NCI-H146 treated with DMSO at 0.1 percent for 48 hours (cell line): ENCODE measurements at regions not wholly inside any gene's neighbourhood (a gene's known extent, or its start where the extent isn't known, plus 50 kb on each side); places are given as distances from the start of the nearest gene placed in this dataset.

Experiments used
- DNase-seq: peaks from one replicate; lab custom pipeline; 2025; ENCODE audit not compliant: unreplicated experiment; lab: John Stamatoyannopoulos, UW

DNA sequence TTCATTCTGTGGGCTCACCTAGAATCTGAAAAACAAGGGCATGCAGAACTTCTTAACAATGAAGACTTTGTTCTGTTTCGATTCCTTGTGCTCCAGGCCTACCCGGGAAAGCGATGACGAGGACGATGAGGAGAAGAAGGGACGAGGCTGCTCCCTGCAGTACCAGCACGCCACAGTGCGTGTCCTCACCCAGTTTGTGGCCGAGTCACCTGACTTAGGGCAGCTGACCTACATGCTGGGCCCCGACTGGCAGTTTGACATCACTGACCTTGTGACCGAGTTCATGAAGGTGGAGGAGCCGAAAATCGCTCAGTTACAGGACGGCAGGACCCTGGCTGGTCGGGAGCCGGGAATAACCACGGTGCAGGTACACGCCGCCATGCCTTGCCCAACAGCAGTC lies 585.4 kb downstream of the AACS start:
- DNase-seq: no peak

DNA sequence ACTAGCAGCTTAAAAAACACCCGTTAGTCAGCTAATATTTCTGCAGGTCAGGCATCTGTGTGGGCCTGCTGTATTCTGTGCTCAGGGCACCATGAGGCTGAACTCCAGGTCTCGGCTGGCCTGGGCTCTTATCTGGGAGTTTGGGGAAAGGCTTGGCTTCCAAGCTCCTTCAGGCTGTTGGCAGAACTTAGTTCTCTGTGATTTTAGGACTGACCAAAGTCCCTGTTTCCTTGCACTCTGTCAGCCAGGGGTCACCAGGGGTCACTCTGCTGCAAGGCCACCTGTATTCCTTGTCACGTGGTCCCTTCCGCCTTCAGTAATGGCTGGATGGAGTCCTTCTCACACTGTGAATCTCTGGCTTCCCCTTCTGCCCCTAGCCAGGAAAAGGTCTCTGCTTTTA lies 586.4 kb downstream of the AACS start:
- no peak for DNase-seq

DNA sequence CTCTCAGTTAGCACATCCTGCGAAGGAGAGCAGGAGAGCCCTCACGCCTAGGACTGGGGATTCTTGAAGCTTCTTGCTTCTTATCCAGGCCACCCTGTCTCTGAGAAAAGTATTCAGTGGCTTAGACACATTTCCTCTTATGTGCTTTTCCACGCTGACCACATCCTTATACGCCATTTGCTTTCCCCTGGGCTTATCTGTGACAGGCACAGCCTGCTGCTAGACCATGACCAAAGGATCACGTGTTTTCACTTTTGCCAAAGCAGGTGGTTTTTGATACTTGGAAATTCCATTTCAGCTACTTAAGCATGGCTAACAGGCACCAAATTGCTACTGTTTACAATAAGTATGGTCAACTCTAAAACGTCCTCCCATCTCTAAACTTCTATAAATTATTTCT lies 587.4 kb downstream of the AACS start:
- DNase-seq: no peak

DNA sequence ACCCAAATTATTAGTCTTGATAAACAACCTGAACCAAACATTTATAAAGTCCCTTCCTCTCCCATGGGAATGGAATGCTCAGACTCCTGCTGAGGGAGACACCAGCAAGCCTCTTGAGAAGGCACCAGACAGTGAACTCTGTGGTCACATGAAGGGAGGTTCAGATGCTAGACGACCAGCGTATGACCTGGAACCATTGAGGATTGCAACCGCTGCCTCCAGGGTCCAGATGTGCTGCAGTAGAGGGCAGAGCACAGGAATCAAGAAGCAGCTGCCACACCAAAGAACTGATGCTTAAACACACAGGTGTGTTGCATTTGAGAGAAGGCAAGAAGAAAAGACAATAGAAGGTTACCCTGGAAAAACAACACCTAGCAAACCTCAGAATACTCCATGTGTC lies 592.4 kb downstream of the AACS start:
- no peak for DNase-seq

DNA sequence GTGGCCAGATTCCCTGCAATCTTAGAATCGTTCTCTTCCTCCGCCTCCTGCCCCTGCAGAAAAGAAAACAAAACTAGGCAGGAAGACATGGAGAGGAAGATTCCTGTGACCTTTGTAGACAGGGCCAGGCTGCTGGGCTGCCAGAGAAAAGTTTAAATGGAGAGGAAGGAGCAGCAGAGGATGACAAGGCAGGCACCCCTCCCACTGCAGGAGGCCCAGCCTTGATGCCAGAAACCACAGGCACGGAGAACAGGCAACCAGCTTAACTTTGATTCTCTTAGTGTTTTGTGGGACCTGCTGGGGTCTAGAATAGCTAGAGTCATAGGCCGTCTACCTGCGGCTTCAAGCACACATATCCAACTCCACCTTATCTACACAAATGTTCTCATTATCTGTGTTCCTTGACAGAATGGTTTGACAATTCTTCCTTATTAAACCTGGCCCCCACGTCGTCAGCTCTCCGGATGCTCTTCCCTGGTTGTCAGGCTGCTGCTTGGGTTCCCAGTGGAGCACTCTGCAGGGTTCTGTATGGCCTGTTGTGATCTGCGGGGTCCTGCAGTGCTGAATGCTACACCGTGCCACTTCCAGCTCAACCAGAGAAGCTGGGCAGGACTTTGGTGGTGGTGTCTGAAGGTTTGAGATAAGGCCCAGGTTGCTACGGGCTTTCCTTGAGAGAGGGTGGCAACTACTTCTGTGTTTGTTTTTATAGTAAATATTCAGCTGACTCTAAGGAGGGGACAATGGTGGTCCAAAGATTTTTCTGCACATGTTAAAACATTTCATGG lies 609.5 kb downstream of the AACS start:
- DNase-seq: no peak

DNA sequence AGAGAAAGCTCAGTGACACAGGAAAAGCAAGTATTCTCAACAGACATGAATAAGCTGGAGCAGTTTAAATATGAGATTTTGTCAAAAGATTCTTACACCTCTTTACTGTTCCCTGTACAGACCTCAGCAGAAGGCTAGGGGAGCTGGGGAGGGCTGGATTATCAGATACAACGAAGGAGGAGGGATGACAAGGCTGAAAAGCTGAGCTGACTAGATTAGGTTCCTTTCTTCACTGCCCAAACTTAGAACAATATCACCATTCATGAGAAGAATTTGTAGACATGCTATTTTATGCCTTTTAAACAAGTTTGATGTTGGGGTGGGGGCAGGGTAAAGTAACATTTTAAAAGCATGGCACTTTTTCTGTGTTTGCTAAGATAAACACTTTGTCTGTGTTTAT lies 611.1 kb downstream of the AACS start:
- no peak for DNase-seq

DNA sequence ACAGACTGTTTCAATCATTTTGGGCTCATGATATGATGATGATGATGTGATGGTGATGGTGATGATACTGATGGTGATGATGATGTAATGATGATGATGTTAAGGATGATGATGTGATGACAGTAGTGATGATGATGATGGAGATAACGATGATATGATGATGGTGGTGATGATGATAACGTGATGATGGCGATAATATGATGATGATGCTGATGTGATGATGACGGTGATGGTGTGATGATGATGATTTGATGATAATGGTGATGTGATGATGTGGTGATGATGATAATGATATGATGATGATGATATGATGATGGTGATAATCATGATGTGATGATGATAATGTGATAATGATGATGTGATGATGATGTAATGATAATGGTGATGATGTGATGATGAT lies 612.6 kb downstream of the AACS start:
- no peak for DNase-seq

DNA sequence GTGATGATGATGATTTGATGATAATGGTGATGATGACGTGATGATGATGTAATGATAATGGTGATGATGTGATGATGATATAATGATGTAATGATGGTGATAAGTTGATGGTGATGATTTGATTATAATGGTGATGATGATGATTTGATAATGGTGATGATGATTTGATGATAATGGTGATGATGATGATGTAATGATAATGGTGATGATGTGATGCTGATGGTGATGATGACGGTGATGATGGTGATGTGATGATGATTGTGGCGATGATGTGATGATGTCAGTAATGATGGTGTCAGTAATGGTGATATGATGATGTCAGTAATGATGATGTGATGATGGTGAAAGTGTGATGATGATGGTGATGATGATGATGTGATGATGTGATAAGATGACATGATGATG lies 613.4 kb downstream of the AACS start:
- no peak for DNase-seq

DNA sequence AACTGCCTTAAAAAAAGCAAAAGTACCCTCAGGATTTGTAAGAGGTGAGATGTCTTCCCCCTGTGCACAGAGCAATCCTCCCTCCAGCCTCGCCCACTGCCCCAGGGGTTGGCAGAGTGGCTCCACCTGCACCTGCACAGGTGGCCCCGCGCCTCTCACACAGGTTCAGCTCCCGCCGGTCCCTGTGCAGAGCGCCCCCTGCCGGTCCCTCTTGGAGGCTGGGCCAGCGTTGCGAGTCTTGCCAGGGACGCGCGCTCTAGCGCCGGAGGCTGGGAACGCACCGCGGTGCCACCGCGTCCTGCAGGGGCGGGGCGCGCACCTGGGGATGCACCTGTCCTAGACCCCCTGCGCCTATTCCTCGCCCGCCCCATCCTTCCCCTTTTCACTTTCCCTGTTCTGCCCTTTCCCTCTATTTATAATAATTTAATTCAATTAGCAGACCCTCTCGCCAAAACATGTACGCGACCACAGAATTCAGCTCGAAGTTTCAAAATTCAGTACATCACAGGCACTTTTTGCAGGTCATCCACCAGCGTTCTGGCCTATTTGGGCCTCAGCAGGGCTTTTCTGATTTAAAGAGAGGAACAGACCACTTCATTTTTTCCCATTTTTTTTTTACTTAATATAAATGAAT lies 618.6 kb downstream of the AACS start:
- DNase-seq: peak; percentile 2

DNA sequence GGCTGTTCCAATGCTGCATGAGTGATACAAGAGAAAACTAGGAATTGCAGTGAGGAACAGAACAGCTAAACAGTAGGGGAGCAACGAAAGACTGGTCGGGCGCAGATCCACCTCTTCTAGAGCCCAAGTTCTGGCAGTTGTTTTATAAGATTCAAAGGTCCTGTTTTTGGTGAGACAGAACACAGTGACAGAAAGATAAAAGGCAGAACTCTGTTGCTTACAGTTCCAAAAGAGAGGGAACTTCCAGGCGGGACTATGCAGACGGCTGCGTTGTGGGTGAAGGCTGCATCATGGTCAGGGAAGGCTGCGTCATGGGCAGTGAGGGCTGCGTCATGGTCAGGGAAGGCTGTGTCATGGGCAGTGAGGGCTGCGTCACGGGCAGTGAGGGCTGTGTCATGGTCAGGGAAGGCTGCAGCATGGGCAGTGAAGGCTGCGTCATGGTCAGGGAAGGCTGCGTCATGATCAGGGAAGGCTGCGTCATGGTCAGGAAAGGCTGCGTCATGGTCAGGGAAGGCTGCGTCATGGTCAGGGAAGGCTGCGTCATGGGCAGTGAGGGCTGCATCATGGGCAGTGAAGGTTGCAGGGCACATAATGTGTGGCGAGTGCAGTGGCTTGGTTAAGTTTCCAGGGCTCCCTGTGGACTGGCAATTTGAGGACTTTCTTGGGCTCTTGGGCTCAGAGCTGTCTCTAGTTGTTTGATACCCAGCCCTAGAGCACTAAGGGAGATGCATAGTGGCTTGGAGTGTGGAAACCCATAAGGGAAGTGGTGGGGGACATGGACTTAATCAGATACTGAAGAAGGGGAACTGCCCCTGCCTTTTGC lies 619.9 kb downstream of the AACS start:
- no peak for DNase-seq

DNA sequence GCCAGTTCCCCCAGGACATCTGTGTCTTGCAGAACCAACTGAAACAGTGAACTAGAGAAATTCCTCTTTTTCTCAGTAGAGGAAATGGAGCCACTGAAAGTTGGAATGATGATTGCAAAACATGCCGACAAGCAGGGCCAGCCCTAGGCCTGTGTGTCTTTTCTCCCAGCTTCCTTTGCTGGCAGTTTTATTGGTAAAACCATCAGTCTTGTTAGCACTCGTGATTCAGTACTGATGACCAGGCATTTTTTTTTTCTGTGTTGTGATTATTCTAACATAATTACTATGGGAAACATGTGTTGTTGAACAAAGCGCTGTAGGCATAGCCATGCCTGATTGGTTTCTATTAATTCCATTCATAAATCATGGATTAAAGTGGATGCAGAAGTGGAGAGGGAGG lies 620.7 kb downstream of the AACS start:
- DNase-seq: no peak

DNA sequence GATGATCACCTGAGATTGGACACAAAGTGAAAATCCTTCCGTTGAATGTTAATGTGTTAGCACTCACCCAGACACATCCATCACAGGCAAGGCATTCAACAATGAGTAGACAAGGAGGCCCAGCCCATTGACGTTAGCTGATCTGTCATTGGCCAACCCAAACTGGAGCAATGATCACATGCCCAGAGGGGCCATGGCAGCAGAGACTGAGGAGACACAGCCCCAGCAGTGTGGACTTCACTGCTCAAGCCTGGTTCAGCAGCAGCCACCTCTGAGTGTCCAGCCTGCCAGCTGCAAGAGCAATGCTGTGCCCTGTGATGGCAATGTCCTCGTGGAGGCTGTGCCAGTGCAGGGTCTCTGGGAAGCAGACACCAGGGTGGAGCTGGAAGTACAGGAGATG lies 622.2 kb downstream of the AACS start:
- DNase-seq: no peak

DNA sequence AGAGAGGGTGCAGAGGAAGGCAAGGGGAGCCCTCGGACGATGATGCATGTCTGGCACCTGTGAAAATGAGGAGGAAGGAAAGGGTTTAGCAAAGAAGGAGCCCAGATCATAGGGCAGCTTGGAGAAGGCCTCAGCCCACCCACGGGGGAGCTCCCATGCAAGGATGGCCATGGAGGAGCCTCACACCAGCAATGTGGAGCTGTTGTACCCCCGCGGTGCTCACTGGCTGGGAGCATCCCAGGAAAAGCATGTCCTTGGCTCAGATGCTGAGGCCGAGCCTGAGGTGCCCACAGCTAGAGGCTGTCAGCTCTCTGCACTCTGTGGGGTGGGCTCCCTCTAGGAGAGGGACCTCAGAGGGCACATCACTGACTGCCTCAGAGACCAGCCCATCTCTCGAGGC lies 622.6 kb downstream of the AACS start:
- no peak for DNase-seq

DNA sequence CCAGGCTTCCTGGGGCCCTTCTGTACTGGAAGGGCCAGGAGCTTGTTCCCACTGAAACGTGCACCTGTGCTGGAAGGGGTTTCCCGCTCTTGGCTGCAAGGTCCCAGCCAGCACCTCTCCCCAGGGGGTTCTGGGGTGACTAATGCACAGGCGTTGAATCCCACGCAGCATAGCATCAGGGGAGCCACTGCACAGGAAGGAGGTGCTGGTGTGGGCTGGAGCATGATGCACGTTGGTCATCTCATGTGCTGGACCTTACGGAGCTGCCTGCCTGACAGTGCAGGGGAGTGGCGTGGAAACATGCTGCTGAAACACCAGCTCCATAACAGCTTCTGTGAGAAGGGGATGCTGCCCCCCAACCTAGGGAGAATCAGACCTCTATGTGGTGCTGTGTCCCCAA lies 623.0 kb downstream of the AACS start:
- DNase-seq: no peak

DNA sequence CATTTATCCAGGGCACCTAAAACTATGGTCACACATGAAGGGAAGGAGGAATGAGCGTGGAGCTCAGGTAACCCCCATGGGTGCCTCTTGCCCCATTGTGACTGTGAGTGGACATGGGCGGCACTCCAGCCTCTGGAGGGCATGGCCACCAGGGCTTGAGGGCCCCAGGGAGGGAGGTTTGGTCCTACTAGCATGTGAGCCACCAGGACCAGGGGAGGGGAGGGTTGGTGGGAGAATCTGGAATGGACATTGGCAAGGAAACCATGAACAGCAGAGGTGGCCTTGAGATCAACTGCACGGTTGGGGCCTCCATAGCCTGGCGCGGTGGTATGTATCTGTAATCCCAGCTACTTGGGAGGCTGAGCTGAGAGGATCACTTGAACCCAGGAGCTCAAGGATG lies 623.6 kb downstream of the AACS start:
- DNase-seq: no peak

DNA sequence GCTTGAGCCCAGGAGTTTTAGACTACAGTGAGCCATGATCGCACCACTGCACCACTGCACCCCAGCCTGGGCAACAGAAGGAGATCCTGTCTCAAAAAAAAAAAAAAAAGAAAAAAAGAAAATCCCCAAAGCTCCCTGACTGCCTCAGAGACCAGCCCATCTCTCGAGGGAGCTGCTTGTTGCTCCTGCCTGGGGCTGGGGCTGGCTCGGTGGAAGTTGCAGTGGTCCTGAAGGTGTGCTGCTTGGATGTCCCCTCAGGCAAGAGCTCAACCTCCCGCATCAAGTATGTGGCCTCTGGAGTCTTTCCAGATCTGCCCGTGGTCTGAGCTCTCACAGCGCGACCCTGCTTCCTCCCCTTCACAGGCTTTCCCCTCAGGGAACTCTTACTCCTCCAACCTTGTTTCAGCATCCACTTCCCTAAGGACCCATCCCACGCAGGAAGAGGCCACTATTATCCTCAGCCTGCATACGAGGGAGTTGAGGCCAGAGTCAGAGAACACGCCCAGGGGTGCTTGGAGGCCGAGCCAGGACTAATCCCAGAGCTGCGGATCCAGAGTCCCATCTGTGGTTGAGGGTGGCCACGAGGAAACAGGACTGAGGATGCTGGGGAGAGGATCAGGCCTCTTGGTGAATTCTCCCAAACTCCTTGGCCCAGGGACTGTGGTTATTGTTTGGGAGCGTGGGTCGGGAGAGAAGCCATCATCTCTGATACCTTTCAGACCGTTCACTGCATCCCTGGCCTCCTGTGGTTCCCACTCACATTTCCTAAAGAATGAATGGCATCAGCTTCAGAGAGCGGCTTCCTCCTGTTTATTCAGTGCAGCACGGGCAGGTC lies 624.6 kb downstream of the AACS start:
- no peak for DNase-seq

DNA sequence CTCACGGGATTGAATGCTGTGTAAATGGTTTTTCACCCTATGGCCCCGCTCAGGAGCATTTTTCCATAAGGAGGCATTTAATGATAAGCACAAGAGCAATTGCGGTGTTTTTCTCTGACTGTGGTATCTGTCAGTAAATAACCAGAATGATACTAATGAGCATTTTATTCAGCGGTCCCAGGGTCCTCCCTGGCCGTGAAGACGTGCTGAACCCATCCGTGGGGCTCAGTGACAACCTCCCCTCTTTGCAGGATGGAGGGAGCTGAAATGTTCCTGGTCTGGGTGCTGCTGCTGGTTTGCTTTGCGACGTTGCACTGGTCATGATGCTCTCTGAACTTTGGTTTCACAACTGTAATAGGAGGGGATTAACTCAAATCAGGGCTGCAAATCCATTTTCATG lies 625.6 kb downstream of the AACS start:
- DNase-seq: no peak

DNA sequence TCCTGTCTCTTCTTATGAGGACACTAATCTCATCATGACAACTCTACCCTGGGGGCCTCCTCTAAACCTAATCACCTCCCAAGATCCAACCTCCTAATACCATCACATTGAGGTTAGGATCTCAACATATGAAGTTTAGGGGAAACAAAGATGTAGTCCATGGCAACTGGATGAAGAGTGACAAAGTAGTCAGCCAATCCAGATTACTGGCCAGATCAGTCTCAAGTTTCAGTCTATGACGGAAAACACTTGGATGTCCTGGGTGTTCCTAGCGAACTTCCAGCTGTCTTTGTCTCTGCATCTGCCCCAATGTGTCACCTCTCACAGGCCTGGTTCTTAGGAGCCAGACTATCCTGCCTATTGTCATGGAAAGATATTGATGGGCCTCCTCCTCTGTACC lies 630.8 kb downstream of the AACS start:
- DNase-seq: no peak

DNA sequence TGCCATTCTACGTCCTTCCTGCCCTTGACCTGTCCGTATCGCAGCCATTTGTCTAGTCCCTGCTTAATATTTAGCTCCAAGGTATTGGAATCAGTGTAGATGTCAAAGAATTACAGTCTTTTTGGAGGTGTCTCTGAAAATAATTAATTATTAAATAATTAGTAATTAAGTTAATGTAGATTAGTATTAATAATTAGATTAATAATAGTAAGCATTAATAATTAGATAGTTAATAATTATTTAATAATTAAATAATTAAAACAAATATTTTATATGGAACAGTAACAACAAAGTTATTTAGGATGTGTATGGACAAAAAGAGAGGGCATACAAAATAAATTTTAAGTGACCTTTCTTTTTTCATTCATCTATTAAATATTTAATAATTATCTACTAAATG lies 639.6 kb downstream of the AACS start:
- no peak for DNase-seq

DNA sequence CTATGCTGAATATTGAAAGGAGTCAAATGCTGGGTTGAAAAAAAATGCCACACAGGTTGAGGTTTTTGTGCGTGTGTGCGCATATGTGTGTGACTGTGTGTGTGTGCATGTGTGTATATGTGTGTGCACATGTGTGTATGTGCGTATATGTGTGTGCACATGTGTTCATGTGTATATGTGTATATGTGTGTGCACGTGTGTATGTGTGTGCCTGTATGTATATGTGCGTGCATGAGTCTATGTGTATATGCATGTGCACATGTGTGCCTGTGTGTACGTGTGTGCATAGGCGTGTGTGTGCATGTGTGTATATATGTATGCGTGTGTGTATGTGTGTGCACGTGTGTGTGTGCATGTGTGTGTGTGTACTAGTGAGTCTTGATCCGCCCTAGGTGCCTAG lies 655.7 kb downstream of the AACS start:
- no peak for DNase-seq

DNA sequence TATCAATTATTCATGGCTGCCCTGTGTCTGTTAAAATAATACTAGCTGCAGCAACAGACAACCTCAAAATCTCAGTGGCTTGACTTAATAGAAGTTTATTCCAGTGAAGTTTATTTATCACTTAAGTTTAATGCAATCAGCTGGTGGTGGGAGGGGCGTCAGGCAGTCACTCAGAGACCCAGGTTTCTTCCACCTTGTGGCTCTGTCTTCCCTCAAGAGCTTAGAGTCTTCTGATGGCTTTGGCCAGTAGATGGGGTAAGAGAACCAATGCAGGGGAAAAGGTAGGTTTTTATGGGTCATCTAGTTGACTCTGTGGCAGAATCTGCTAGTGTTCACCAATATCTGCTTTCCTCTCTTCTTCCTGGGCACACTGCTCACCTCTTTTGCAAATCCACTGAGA lies 668.9 kb downstream of the AACS start:
- no peak for DNase-seq
